ENCODE measurements at regions not wholly inside any gene's neighbourhood (a gene's known extent, or its start where the extent isn't known, plus 50 kb on each side); places are given as distances from the start of the nearest gene placed in this dataset.

- Histone ChIP-seq H3K27ac (no peak overlapping the region), H3K36me3 (no peaks in the 10 kb centered on the region), H3K4me1 (peaks cover 0 to 2% (median 0%) of the 10 kb centered on the region in 4 donors), H3K4me3 (no peak overlapping the region), H3K9me3 (no peaks in the 10 kb centered on the region), H3K27me3 (no peaks in the 10 kb centered on the region)
- TF ChIP-seq POLR2A (IDR thresholded peaks at IDR 0.05) (no peak), CTCF (IDR thresholded peaks at IDR 0.05) (no peak)
- DNase-seq = peak in 1 of 3 donors; percentile 16
Measured at GRCh38 chr2:128385365-128385764, 66.7 kb upstream of the HS6ST1 start.

- H3K36me3 ChIP-seq = no peaks in the 10 kb centered on the region
- H3K4me3 ChIP-seq = no peak overlapping the region
- TF ChIP-seq POLR2A (IDR thresholded peaks at IDR 0.05) (no peak), CTCF (IDR thresholded peaks at IDR 0.05) (no peak)
- no peak overlapping the region for H3K27ac ChIP-seq
- H3K27me3 ChIP-seq = no peaks in the 10 kb centered on the region
- no peaks in the 10 kb centered on the region for H3K9me3 ChIP-seq
- DNase-seq = peak in 1 of 3 donors; percentile 26
- H3K4me1 ChIP-seq = no peaks in the 10 kb centered on the region
Measured at GRCh38 chr2:128386066-128386465, 67.4 kb upstream of the HS6ST1 start.

- no peaks in the 10 kb centered on the region for H3K4me1 ChIP-seq
- H3K27ac ChIP-seq = no peak overlapping the region
- no peaks in the 10 kb centered on the region for H3K27me3 ChIP-seq
- no peaks in the 10 kb centered on the region for H3K9me3 ChIP-seq
- TF ChIP-seq CTCF (IDR thresholded peaks at IDR 0.05) (no peak), POLR2A (IDR thresholded peaks at IDR 0.05) (no peak)
- no peaks in the 10 kb centered on the region for H3K36me3 ChIP-seq
- no peak overlapping the region for H3K4me3 ChIP-seq
- DNase-seq = peak in 1 of 3 donors; percentile 32
Measured at GRCh38 chr2:128388499-128388941, 69.9 kb upstream of the HS6ST1 start.

DNA sequence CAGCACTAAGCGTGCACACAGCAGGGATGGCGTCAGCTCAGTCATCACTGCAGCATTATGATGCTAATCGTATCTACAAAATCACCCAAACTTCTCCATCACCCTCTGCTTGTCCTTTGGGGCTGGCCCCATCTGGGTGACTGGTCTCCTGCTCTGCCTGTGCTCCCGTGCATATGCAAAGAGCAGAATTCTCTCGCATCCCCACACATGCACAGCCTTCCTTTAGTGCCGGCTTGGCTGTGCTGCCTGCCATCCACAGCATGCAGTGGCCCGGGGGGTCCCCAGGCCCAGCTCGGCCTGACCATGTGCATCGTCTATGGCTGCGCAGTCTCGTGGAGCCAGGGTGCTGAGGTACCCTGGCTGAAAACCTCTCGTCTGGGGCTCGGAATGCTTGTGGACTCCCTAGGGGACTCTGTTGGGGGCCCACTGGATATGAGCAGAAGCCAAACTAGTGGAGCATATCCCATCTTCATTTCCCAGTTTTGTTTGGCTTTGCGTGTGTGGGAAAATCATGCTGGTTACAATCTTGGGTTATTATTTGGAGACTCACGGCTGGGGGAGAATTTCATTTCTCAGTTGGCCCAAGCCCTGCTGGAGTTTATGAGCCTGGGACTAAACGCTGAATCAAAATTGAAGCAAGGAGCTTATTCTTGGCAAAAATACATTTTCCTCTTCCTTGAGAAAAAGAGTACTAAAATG lies 70.9 kb upstream of the HS6ST1 start:
- H3K27me3 ChIP-seq = no peaks in the 10 kb centered on the region
- no peak overlapping the region for H3K4me3 ChIP-seq
- peak in 1 of 3 donors; percentile 15 for DNase-seq
- H3K36me3 ChIP-seq = no peaks in the 10 kb centered on the region
- no peaks in the 10 kb centered on the region for H3K9me3 ChIP-seq
- TF ChIP-seq POLR2A (IDR thresholded peaks at IDR 0.05) (no peak), CTCF (IDR thresholded peaks at IDR 0.05) (no peak)
- H3K4me1 ChIP-seq = no peaks in the 10 kb centered on the region
- no peak overlapping the region for H3K27ac ChIP-seq

GRCh38 chr2:128390256-128390990 lies 71.8 kb upstream of the HS6ST1 start:
- H3K9me3 ChIP-seq = no peaks in the 10 kb centered on the region
- no peak for TF ChIP-seq CTCF (IDR thresholded peaks at IDR 0.05)
- TF ChIP-seq POLR2A (IDR thresholded peaks at IDR 0.05) = no peak
- no peaks in the 10 kb centered on the region for H3K36me3 ChIP-seq
- no peak for DNase-seq
- no peaks in the 10 kb centered on the region for H3K27me3 ChIP-seq
- no peak overlapping the region for H3K27ac ChIP-seq
- H3K4me3 ChIP-seq = no peak overlapping the region
- no peaks in the 10 kb centered on the region for H3K4me1 ChIP-seq

All from Peyer's patch (tissue), 4 donors.